Embryonic facial prominence (tissue), 1 donor: ENCODE measurements at regions not wholly inside any gene's neighbourhood (a gene's known extent, or its start where the extent isn't known, plus 50 kb on each side); places are given as distances from the start of the nearest gene placed in this dataset.

Experiments
- DNase-seq: peaks from one replicate; pipeline ENCODE4 v3.0.0-alpha.2; 2016; ENCODE audit errors: extremely low spot score

- DNase-seq = no peak
These were observed 213.8 kb downstream of the HRH4 start for GRCh38 chr18:24674200-24674599.

- no peak for DNase-seq
These were observed 214.2 kb downstream of the HRH4 start for GRCh38 chr18:24674605-24675004.

- DNase-seq = no peak
These were observed 216.6 kb downstream of the HRH4 start for GRCh38 chr18:24677011-24677410.

DNA sequence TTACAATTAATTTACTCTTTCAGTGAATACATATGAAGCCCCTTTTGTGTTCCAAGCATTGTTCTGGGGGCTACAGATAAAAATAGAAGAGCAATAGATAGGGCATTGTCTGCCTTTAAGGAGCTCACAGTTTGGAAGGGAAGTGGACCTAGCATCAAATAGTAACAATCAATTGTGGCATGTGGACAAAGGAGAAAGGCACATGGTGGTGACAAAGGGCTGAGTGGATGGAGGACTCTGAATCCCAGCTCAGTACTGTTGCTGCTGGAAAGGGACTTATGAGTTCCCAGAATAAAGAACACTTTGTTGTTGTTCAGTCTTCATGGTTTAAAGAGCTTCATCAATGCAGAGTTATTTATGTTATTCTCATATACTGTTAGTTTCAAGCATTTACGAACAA, 217.7 kb downstream of the HRH4 start:
- DNase-seq = no peak

DNA sequence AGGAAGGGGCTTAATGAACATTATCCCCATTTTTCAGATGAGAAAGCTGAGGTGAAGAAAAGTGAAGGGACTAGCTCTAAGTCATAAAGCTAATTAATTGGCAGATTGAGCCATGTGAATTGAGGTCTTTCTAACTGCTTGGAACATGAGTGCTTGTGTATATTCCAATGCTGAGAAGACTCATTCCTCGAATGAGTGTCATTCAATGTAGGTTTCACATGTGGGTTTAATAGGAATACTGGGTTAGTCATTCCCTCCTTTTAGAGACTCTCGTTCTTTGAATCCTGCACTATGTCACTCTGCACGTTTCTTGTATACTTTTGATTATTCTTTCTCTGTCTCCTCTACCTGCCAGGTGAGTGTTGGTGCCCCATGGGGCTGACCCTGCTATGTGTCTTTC, 218.2 kb downstream of the HRH4 start:
- DNase-seq = no peak

DNA sequence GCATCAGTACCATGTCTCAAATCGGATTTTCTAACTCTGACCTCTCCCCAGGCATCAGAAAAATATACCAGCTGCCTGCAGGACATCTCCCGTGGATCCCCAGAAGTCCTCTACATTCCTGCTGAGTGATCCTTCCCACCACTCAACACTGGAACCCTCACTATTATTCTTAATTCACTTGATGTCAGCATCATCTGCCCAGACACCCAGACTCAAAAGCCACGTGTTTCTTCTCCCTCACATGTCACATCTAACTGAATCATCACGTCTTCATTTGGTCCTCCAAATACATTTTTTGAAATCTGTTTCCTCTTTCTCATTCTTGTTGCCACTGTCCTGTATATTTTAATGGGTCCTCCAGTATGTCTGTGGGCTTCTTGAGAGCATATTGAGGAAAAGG, 218.6 kb downstream of the HRH4 start:
- DNase-seq = no peak

GRCh38 chr18:24683925-24684324, 223.5 kb downstream of the HRH4 start:
- no peak for DNase-seq

GRCh38 chr18:24685254-24685959, 225.0 kb downstream of the HRH4 start:
- DNase-seq = no peak

DNA sequence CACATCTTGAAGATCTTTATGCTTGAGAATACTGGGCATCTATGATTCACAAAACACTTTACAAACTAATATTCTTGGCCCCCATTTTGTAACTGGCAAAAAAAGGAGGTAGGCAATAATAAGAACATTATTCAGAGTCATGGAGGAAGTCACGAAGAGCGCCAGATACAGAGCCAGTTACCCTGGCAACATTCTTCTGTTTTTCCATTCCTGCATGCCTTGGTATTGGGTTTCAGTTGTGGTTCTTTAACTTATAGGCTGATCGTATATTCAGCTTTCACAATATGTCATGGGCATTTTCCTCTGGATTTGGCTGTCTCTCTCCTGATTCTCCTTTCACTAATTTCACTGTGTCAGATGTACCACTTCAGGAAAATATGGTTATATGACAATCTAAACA, 234.7 kb downstream of the HRH4 start:
- DNase-seq = peak; percentile 70

- no peak for DNase-seq
These were observed 241.6 kb downstream of the HRH4 start for GRCh38 chr18:24702001-24702515.

DNA sequence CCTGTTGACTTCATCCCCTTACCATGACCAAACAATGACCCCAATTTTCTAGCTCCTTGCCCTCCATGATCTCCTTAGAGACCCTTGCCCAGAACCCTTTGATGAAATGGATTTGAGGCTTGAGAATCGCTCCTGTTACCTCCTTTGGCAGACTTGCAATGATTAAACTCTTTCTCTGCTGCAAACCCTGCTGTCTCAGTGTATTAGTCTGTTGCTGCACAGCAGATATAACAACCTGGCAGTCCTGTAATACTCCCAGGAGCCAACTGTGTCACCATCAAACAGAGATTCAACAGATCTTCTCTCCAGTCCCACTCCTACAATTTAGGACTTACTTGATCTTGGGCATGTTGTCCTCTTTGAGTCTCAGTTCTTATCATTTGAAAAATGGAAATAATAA, 242.9 kb downstream of the HRH4 start:
- no peak for DNase-seq

GRCh38 chr18:24704946-24705630, 244.7 kb downstream of the HRH4 start:
- no peak for DNase-seq

DNA sequence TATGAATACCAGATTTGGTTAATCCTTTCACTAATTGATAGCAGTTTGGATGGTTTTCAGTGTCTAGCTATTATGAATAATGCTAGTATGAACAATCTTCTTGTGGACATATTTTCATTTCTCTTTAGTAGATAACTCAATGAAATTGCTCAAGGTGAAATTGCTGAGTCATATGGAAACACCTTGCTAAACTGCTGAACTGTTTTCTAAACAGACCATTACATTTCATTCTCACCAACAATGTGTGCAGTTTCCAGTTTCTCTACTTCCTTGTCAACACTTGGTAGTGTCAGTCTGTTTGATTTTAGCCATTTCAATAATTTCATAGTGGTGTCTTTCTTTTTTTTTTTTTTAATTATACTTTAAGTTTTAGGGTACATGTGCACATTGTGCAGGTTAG, 250.0 kb downstream of the HRH4 start:
- no peak for DNase-seq

DNA sequence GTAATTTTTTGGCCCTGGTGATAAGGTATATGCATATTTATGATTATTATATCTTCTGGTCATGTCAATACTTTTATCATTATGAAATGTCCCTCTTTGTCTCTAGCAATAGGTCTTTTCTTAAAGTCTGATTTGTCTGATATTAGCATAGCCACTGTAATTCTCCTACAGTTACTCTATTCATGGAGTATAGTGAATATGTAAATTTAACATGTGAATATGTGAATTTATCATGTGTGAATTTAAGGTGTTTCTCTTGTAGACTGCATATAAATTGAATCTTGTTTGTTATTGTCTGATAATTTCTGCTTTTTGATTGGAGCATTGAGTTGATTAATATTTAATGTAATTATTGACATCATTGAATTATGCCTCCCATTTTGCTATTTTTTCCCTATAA, 259.4 kb downstream of the HRH4 start:
- DNase-seq = no peak

GRCh38 chr18:24721388-24721787, 261.0 kb downstream of the HRH4 start:
- no peak for DNase-seq

GRCh38 chr18:24725644-24726415, 265.4 kb downstream of the HRH4 start:
- no peak for DNase-seq

DNA sequence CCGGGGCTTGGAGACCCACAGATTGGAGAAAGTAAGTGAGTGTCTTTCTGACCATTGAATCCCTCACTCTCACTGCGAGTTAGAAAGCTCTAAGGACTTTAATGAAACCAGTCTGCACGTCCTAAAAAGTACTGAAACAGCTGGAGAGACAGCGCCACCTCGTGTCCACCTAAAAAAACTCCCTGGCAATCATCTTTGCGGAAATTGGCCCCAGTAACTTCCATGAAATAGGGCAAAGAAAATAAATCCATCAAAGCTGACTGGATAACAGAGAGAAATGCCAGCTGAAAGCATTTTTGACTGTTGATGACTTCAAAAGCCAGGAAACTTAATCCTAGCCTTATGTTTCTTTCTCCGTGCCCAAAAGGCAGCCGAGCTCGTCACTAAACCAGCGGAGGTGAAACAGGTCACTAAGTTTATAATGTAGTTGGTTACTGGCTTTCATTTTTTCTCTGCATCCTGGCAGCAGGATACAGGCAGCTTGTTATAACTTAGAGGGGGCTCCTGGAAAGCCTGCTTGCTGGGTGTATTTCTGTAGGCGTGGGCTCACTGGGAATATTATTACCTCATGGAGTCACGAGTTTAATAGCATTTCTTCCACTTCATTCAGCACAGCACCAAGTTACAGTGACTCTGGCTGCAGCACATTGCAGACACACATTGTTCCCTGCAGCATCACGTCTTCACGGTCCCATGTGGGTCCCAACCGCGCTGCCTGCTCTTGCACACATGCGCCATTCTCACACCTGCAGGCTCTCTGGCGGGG, 266.5 kb downstream of the HRH4 start:
- DNase-seq = peak; percentile 82

GRCh38 chr18:24727685-24728084, 267.2 kb downstream of the HRH4 start:
- no peak for DNase-seq

- no peak for DNase-seq
These were observed 270.7 kb downstream of the HRH4 start for GRCh38 chr18:24731158-24731557.

DNA sequence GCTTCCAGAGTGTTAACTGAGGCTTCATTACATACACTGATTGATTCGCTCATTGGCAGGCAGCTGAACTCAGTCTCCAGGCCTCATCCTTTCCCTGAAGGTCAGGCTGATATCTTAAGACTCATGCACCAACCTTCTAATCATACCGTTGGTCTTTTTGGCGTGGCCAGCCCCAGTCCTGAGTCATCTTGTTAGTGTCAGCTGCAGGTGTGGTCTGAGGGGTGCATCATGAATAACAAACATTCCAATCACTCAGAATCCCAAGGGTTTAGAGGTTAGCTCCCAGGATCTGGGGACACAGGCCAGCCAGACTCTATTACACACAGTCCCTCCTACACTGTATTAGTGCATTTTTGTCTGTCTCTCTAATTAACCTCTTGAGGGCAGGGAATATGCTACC, 271.5 kb downstream of the HRH4 start:
- no peak for DNase-seq

- no peak for DNase-seq
These were observed 273.6 kb downstream of the HRH4 start for GRCh38 chr18:24734058-24734457.
